VCaP (cell line): ENCODE measurements at regions not wholly inside any gene's neighbourhood (a gene's known extent, or its start where the extent isn't known, plus 50 kb on each side); places are given as distances from the start of the nearest gene placed in this dataset.

Experiments
- H3K27ac ChIP-seq: fragments of 450-650 bp; 2 replicates; pipeline ENCODE4 v1.5.1; 2017
- TF ChIP-seq, protein P1 (sequence below): fragments of 450-650 bp; conservative IDR thresholded peaks from 2 replicates; pipeline ENCODE4 v1.5.1; 2017; ENCODE audit warnings: mild to moderate bottlenecking, moderate library complexity

- TF ChIP-seq, protein P1, sequence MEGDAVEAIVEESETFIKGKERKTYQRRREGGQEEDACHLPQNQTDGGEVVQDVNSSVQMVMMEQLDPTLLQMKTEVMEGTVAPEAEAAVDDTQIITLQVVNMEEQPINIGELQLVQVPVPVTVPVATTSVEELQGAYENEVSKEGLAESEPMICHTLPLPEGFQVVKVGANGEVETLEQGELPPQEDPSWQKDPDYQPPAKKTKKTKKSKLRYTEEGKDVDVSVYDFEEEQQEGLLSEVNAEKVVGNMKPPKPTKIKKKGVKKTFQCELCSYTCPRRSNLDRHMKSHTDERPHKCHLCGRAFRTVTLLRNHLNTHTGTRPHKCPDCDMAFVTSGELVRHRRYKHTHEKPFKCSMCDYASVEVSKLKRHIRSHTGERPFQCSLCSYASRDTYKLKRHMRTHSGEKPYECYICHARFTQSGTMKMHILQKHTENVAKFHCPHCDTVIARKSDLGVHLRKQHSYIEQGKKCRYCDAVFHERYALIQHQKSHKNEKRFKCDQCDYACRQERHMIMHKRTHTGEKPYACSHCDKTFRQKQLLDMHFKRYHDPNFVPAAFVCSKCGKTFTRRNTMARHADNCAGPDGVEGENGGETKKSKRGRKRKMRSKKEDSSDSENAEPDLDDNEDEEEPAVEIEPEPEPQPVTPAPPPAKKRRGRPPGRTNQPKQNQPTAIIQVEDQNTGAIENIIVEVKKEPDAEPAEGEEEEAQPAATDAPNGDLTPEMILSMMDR, result no peak
- H3K27ac ChIP-seq, result no peak overlapping the region
Observed at GRCh38 chr18:77329651-77330050, 80.0 kb downstream of the GALR1 start.

- H3K27ac ChIP-seq, result no peak overlapping the region
- TF ChIP-seq, protein P1, result no peak
Observed at GRCh38 chr18:77334876-77335275, 85.2 kb downstream of the GALR1 start.

GRCh38 chr18:77337604-77338003 is 88.0 kb downstream of the GALR1 start:
- no peak overlapping the region for H3K27ac ChIP-seq
- TF ChIP-seq, protein P1, result no peak

DNA sequence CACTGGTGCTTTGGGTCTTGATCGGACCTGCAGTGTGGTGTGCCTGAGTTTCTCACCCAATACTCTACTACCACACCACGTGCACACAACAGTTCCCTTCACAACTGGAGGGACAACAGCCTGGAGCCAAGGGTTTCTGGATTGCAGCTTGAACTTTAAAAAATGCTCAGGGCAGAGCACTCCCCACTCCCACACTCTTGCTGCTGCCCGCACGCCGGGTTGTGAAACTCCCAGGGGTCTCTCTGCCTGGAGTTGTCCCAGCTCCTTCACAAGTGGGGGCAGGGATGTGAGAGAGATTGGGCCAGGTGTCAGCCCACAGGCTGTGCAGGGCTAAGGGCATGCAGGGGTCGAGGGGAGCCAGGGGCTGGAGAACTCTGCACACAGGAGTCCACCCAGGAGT is 89.4 kb downstream of the GALR1 start:
- TF ChIP-seq, protein P1, result no peak
- H3K27ac ChIP-seq, result no peak overlapping the region

DNA sequence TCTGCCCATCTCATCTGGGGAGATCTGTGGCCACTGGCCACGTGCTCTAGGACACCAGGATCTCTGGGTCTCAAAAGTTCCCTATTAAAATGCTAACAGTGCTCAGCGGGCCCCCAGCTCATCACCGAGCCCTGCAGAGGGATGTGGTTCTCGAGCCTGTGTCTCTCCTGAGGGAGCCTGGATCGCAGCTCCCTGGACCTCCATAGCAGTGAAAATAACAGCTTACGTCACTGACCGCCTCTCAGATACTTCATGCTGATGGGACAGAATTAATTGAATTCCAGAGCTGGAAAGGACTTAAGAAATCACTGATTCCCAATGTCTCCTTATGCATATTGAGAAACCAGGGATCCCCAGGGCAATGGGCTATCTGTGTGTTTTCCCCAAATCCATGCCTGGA is 90.0 kb downstream of the GALR1 start:
- TF ChIP-seq, protein P1, result no peak
- no peak overlapping the region for H3K27ac ChIP-seq

GRCh38 chr18:77340815-77341214 is 91.2 kb downstream of the GALR1 start:
- no peak overlapping the region for H3K27ac ChIP-seq
- TF ChIP-seq, protein P1, result no peak

GRCh38 chr18:77341527-77342325 is 92.1 kb downstream of the GALR1 start:
- TF ChIP-seq, protein P1, result no peak
- H3K27ac ChIP-seq, result no peak overlapping the region
